Gastrocnemius medialis (tissue), 4 donors: ENCODE measurements at regions not wholly inside any gene's neighbourhood (a gene's known extent, or its start where the extent isn't known, plus 50 kb on each side); places are given as distances from the start of the nearest gene placed in this dataset.

ENCODE experiments used
- POLR2A ChIP-seq, 2 donors: fragments of 450-650 bp; IDR thresholded peaks; one replicate each; pipeline ENCODE4 v1.6.1; 2017; ENCODE audit warnings: antibody characterized with exemption in 2 of 2, mild to moderate bottlenecking in 2 of 2, moderate library complexity in 2 of 2
- TF ChIP-seq, protein P1 (sequence below), 5 experiments: fragments of 450-650 bp in 3 of 5; fragments of 200-600 bp in 2 of 5; sonication (generic) in 2 of 5; IDR thresholded peaks in 4 of 5; conservative IDR thresholded peaks in 1 of 5; 1 replicate in 4 of 5; 2 replicates in 1 of 5; pipeline ENCODE4 v1.5.1; 2016 to 2019; ENCODE audit warnings: antibody characterized with exemption in 5 of 5, mild to moderate bottlenecking in 3 of 5, moderate library complexity in 3 of 5

DNA sequence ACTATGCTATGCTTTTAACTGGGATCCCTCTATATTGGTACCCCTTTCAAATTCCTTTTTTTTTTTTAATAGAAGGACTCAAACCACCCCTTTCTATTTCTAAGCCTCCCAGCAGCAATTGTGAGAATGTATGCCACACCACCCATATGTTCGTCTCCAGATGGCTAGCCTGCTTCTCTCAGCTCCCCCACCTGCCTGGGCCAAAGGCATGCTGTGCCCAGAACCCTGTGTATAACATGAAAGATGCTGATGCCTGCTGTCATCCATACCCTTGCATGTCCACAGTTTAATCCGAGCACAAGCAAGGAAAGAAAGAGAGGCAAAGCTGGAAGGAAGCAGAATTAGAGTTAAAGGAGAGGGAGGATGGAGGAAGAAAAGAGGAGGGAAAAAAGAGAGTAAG lies 159.5 kb upstream of the CNTN6 start:
- TF ChIP-seq, protein P1, sequence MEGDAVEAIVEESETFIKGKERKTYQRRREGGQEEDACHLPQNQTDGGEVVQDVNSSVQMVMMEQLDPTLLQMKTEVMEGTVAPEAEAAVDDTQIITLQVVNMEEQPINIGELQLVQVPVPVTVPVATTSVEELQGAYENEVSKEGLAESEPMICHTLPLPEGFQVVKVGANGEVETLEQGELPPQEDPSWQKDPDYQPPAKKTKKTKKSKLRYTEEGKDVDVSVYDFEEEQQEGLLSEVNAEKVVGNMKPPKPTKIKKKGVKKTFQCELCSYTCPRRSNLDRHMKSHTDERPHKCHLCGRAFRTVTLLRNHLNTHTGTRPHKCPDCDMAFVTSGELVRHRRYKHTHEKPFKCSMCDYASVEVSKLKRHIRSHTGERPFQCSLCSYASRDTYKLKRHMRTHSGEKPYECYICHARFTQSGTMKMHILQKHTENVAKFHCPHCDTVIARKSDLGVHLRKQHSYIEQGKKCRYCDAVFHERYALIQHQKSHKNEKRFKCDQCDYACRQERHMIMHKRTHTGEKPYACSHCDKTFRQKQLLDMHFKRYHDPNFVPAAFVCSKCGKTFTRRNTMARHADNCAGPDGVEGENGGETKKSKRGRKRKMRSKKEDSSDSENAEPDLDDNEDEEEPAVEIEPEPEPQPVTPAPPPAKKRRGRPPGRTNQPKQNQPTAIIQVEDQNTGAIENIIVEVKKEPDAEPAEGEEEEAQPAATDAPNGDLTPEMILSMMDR (IDR thresholded peaks at IDR 0.05 in 4 of 5, conservative IDR thresholded peaks at IDR 0.05 in 1 of 5): no peak
- no peak for TF ChIP-seq POLR2A (IDR thresholded peaks at IDR 0.05)
